HL-60 (cell line): ENCODE measurements at regions not wholly inside any gene's neighbourhood (a gene's known extent, or its start where the extent isn't known, plus 50 kb on each side); places are given as distances from the start of the nearest gene placed in this dataset.
"Not testable (repeated sequence)": the region's sequence is repeated elsewhere in the genome, so short reads cannot be mapped to it uniquely, and the experiment has no call there.

ENCODE experiments used
- DNase-seq, 2 experiments: peaks; one replicate each; pipeline ENCODE4 v3.0.0-alpha.2; 2010 to 2020; ENCODE audit warnings: low read depth in 1 of 2, low spot score in 1 of 2
- H3K27ac ChIP-seq: fragments of 250-450 bp; sonication (Bioruptor Pico); replicated peaks from 2 replicates; pipeline ENCODE4 v1.5.1; 2020; ENCODE audit warnings: mild to moderate bottlenecking, moderate library complexity
- H3K27me3 ChIP-seq: fragments of 250-450 bp; sonication (Bioruptor Pico); 2 replicates; pipeline ENCODE4 v1.5.1; 2021; ENCODE audit warnings: mild to moderate bottlenecking, moderate library complexity; ENCODE audit not compliant: insufficient read depth, poor library complexity, severe bottlenecking
- H3K4me3 ChIP-seq: replicated peaks from 2 replicates; pipeline ENCODE4 v1.5.1; 2011; ENCODE audit warnings: mild to moderate bottlenecking, control low read depth, low read length; ENCODE audit not compliant: insufficient read depth
- GABPA ChIP-seq: IDR thresholded peaks from 2 replicates; pipeline ENCODE4 v1.6.1; 2012; ENCODE audit warnings: low read depth
- POLR2AphosphoS5 ChIP-seq: IDR thresholded peaks from 2 replicates; pipeline ENCODE4 v1.6.1; 2012; ENCODE audit warnings: low read depth
- SPI1 ChIP-seq: IDR thresholded peaks from 2 replicates; pipeline ENCODE4 v1.6.1; 2012; ENCODE audit warnings: low read depth, mild to moderate bottlenecking, borderline replicate concordance
- TF ChIP-seq, protein P1 (sequence below): IDR thresholded peaks from one replicate; pipeline ENCODE4 v1.5.1; 2011; ENCODE audit warnings: low read length, control low read depth, inconsistent platforms; ENCODE audit not compliant: insufficient read depth
- TF ChIP-seq, protein P2 (sequence below): IDR thresholded peaks from 2 replicates; pipeline ENCODE4 v1.6.1; 2012; ENCODE audit warnings: low read depth; ENCODE audit not compliant: insufficient replicate concordance

DNA sequence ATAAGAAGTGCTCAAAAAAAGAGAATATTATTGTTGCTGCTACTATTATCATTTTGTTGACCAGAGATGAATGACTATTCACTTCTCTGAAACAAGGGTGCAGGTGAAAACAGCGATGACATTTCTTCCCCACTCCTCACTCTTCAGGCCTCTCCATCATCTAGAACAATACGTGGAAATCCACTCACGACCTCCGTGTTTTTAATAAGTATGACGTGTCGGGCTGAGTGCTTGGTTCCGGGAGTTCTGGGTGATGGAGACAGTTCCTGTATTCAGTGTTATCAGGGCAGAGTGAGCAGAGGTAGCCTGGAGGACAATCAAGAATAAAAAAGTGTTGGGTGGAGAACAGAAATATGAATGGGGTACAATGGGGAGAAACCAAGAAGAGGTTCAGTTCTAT lies 130.0 kb upstream of the ZNF217 start:
- DNase-seq: no peak
- Histone ChIP-seq H3K4me3 (no peak overlapping the region), H3K27ac (no peak overlapping the region), H3K27me3 (no peaks in the 10 kb centered on the region)
- TF ChIP-seq SPI1 (no peak), GABPA (no peak), POLR2AphosphoS5 (no peak)
- TF ChIP-seq, protein P1, sequence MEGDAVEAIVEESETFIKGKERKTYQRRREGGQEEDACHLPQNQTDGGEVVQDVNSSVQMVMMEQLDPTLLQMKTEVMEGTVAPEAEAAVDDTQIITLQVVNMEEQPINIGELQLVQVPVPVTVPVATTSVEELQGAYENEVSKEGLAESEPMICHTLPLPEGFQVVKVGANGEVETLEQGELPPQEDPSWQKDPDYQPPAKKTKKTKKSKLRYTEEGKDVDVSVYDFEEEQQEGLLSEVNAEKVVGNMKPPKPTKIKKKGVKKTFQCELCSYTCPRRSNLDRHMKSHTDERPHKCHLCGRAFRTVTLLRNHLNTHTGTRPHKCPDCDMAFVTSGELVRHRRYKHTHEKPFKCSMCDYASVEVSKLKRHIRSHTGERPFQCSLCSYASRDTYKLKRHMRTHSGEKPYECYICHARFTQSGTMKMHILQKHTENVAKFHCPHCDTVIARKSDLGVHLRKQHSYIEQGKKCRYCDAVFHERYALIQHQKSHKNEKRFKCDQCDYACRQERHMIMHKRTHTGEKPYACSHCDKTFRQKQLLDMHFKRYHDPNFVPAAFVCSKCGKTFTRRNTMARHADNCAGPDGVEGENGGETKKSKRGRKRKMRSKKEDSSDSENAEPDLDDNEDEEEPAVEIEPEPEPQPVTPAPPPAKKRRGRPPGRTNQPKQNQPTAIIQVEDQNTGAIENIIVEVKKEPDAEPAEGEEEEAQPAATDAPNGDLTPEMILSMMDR: no peak
- TF ChIP-seq, protein P2, sequence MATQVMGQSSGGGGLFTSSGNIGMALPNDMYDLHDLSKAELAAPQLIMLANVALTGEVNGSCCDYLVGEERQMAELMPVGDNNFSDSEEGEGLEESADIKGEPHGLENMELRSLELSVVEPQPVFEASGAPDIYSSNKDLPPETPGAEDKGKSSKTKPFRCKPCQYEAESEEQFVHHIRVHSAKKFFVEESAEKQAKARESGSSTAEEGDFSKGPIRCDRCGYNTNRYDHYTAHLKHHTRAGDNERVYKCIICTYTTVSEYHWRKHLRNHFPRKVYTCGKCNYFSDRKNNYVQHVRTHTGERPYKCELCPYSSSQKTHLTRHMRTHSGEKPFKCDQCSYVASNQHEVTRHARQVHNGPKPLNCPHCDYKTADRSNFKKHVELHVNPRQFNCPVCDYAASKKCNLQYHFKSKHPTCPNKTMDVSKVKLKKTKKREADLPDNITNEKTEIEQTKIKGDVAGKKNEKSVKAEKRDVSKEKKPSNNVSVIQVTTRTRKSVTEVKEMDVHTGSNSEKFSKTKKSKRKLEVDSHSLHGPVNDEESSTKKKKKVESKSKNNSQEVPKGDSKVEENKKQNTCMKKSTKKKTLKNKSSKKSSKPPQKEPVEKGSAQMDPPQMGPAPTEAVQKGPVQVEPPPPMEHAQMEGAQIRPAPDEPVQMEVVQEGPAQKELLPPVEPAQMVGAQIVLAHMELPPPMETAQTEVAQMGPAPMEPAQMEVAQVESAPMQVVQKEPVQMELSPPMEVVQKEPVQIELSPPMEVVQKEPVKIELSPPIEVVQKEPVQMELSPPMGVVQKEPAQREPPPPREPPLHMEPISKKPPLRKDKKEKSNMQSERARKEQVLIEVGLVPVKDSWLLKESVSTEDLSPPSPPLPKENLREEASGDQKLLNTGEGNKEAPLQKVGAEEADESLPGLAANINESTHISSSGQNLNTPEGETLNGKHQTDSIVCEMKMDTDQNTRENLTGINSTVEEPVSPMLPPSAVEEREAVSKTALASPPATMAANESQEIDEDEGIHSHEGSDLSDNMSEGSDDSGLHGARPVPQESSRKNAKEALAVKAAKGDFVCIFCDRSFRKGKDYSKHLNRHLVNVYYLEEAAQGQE: no peak

DNA sequence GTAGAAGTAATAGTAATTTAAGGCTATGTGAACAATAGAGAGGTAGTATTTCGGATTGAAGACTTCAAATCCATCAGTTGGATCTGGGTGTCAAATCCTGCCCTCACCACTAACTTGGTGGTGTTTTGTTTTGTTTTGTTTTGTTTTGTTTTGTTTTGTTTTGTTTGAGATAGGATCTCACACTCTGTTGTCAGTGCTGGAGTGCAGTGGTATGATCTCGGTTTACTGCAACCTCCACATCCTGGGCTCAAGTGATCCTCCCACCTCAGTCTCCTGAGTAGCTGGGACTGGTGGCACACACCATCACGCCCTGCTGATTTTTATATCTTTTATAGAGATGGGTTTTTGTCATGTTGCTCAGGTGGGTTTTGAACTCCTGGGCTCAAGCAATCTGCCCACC lies 129.4 kb upstream of the ZNF217 start:
- DNase-seq: no peak
- no peaks in the 10 kb centered on the region for H3K27me3 ChIP-seq
- H3K27ac ChIP-seq: no peak overlapping the region
- TF ChIP-seq GABPA: no peak
- TF ChIP-seq POLR2AphosphoS5: no peak
- TF ChIP-seq SPI1: no peak
- TF ChIP-seq, protein P2: no peak
- TF ChIP-seq, protein P1: no peak
- no peak overlapping the region for H3K4me3 ChIP-seq

DNA sequence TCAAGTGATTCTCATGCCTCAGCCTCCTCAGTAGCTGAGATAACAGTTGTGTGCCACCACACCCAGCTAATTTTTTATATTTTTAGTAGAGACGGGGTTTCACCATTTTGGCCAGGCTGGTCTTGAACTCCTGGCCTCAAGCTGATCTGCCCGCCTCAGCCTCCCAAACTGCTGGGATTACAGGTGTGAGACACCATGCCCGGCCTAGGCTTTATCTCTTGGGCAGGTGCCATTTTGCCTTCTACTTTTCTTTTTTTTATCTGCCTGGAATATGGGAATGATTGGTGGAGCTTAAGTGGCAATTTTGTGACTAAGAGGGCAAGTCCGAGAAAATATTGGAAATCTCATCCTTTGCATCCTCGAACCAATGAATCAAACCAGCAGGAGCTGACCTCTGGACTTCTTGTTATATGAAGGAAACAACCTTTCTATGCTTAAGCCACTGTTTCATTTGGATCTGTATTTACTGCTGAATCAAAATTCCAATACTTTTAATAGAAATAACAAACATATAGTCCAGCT lies 128.9 kb upstream of the ZNF217 start:
- H3K27me3 ChIP-seq: no peaks in the 10 kb centered on the region
- no peak overlapping the region for H3K27ac ChIP-seq
- no peak for DNase-seq
- TF ChIP-seq GABPA (no peak), POLR2AphosphoS5 (no peak), SPI1 (no peak)
- TF ChIP-seq, protein P1: no peak
- TF ChIP-seq, protein P2: no peak
- no peak overlapping the region for H3K4me3 ChIP-seq

DNA sequence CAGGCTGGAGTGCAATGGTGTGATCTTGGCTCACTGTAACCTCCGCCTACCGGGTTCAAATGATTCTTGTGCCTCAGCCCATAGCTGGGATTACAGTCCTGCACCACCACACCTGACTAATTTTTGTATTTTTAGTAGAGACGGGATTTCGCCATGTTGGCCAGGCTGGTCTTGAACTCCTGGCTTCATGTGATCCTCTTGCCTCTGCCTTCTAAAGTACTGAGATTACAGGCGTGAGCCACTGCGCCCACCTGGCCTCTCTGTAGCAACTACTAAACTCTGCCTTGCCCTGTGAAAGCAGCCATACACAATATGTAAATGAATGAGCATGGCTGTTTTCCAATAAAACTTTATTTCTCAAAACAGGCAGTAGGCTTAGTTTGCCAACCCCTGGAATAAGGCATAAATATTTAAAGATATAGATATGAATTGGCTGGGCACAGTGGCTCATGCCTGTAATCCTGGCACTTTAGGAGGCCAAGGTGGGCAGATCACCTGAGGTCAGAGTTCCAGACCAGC lies 127.9 kb upstream of the ZNF217 start:
- H3K4me3 ChIP-seq, H3K27ac ChIP-seq, DNase-seq, H3K27me3 ChIP-seq: not testable (repeated sequence)

DNA sequence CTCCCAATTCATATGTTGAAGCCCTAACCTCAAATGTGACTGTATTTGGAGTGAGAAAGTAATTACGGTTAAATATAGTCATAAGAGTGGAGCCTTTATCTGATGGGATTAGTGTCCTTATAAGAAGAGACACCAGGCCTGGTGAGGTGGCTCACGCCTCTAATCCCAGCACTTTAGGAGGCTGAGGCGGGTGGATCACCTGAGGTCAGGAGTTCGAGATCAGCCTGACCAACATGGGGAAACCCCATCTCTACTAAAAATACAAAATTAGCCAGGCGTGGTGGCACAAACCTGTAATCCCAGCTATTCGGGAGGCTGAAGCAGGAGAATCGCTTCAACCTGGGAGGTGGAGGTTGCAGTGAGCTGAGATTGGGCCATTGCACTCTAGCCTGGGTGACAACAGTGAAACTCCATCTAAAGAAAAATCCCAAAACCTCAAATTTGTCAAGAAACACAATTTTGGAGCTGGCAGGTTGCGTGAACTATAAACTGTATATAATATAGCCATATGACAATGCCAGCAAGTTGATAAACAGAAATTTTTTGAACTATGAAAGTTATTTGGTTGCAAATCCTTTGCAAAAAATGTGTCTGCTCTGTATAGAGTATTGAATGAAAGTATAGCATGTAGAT lies 125.6 kb upstream of the ZNF217 start:
- not testable (repeated sequence) for H3K4me3 ChIP-seq, H3K27ac ChIP-seq, DNase-seq, H3K27me3 ChIP-seq
